Stimulated activated CD4-positive, alpha-beta T cell treated with anti-CD3 and anti-CD28 coated beads, TNF-alpha, amount 100 ng/mL, for 24 hours (primary cell): ENCODE measurements at regions not wholly inside any gene's neighbourhood (a gene's known extent, or its start where the extent isn't known, plus 50 kb on each side); places are given as distances from the start of the nearest gene placed in this dataset.
A peak's percentile ranks its signal among the peaks of the same experiment; 100 is the strongest.
"Not testable (repeated sequence)": the region's sequence is repeated elsewhere in the genome, so short reads cannot be mapped to it uniquely, and the experiment has no call there.

Source experiments
- DNase-seq, 3 experiments: peaks; one replicate each; pipeline ENCODE4 v3.0.0-alpha.2; 2020; ENCODE audit warnings: low read depth in 3 of 3

GRCh38 chr11:93032580-93032979 is 63.1 kb downstream of the MTNR1B start:
- no peak for DNase-seq

- no peak for DNase-seq
These were observed 63.6 kb downstream of the MTNR1B start for GRCh38 chr11:93033093-93033492.

GRCh38 chr11:93034031-93034722 is 64.7 kb downstream of the MTNR1B start:
- DNase-seq = no peak

GRCh38 chr11:93034723-93035039 is 65.2 kb downstream of the MTNR1B start:
- DNase-seq = no peak

GRCh38 chr11:93038521-93038920 is 69.1 kb downstream of the MTNR1B start:
- DNase-seq = no peak

- DNase-seq = no peak
These were observed 70.2 kb downstream of the MTNR1B start for GRCh38 chr11:93039531-93040240.

GRCh38 chr11:93041682-93042081 is 72.2 kb downstream of the MTNR1B start:
- DNase-seq = no peak

GRCh38 chr11:93043186-93043585 is 73.7 kb downstream of the MTNR1B start:
- not testable (repeated sequence) for DNase-seq

GRCh38 chr11:93049740-93050139 is 80.3 kb downstream of the MTNR1B start:
- DNase-seq = no peak

GRCh38 chr11:93051186-93051585 is 81.7 kb downstream of the MTNR1B start:
- no peak for DNase-seq

GRCh38 chr11:93053864-93054263 is 84.4 kb downstream of the MTNR1B start:
- DNase-seq = no peak

- no peak for DNase-seq
These were observed 84.8 kb downstream of the MTNR1B start for GRCh38 chr11:93054279-93054678.

GRCh38 chr11:93054881-93055280 is 85.4 kb downstream of the MTNR1B start:
- DNase-seq = peak in 1 of 3 experiments; percentile 4

GRCh38 chr11:93059117-93059957 is 89.9 kb downstream of the MTNR1B start:
- no peak for DNase-seq

GRCh38 chr11:93063086-93063485 is 93.6 kb downstream of the MTNR1B start:
- DNase-seq = no peak

- not testable (repeated sequence) for DNase-seq
These were observed 95.7 kb downstream of the MTNR1B start for GRCh38 chr11:93065074-93065674.

GRCh38 chr11:93067881-93068390 is 98.5 kb downstream of the MTNR1B start:
- DNase-seq = no peak

- DNase-seq = no peak
These were observed 102.9 kb downstream of the MTNR1B start for GRCh38 chr11:93072229-93072914.

- DNase-seq = no peak
These were observed 103.6 kb downstream of the MTNR1B start for GRCh38 chr11:93073026-93073425.

- no peak for DNase-seq
These were observed 104.2 kb downstream of the MTNR1B start for GRCh38 chr11:93073508-93074280.

- DNase-seq = no peak
These were observed 104.9 kb downstream of the MTNR1B start for GRCh38 chr11:93074352-93074751.
